ENCODE measurements at regions not wholly inside any gene's neighbourhood (a gene's known extent, or its start where the extent isn't known, plus 50 kb on each side); places are given as distances from the start of the nearest gene placed in this dataset.

DNA sequence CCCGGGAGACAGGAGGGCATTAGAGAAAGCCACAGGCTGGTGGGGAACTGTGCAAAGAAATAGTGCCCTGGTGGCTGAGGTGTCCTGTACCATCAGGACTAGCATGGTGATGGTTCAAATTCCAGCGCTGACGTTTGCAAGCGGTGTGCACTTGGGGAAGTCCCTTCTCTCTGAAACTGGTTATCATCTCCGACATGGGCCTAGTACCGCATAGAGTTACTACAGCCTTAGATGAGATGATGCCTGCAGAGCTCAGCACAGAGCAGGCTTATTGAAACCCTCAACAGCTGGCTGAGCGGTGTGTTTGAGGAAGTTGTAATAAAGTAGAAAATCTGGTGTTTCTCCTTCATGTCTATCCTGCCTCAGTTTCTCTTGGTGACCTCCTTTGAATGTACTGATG is 136.7 kb upstream of the WSCD1 start:
- peaks cover 0 to 6% of the 10 kb centered on the region in 2 experiments; a peak in 1 of 4 replicates for H3K4me1 Mint-ChIP-seq
- peaks cover 0 to 4% of the 10 kb centered on the region in 2 experiments; a peak in 2 of 5 replicates for H3K9me3 Mint-ChIP-seq
- no peaks in the 10 kb centered on the region for H3K79me1 ChIP-seq (ENCODE audit: insufficient read depth, low read depth, low read length, poor library complexity, severe bottlenecking)
- no peak overlapping the region for H4K91ac ChIP-seq (ENCODE audit: insufficient read length, low read depth, low read length)
- H3K79me2 ChIP-seq (ENCODE audit: insufficient read depth, low read length) = no peaks in the 10 kb centered on the region
- no peak overlapping the region for H2BK5ac ChIP-seq (ENCODE audit: insufficient read length, low read length)
- H2BK12ac ChIP-seq (ENCODE audit: insufficient read length, low read depth, low read length) = no peak overlapping the region
- H3K4me3 Mint-ChIP-seq = no peak overlapping the region
- no peak overlapping the region for H3K14ac ChIP-seq (ENCODE audit: insufficient read depth, low read length)
- no peaks in the 10 kb centered on the region for H3K27me3 ChIP-seq (ENCODE audit: insufficient read depth, low read length)
- H3K18ac ChIP-seq (ENCODE audit: insufficient read length, low read depth, low read length) = no peak overlapping the region
- TF ChIP-seq, protein P1, sequence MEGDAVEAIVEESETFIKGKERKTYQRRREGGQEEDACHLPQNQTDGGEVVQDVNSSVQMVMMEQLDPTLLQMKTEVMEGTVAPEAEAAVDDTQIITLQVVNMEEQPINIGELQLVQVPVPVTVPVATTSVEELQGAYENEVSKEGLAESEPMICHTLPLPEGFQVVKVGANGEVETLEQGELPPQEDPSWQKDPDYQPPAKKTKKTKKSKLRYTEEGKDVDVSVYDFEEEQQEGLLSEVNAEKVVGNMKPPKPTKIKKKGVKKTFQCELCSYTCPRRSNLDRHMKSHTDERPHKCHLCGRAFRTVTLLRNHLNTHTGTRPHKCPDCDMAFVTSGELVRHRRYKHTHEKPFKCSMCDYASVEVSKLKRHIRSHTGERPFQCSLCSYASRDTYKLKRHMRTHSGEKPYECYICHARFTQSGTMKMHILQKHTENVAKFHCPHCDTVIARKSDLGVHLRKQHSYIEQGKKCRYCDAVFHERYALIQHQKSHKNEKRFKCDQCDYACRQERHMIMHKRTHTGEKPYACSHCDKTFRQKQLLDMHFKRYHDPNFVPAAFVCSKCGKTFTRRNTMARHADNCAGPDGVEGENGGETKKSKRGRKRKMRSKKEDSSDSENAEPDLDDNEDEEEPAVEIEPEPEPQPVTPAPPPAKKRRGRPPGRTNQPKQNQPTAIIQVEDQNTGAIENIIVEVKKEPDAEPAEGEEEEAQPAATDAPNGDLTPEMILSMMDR (conservative IDR thresholded peaks at IDR 0.05) = no peak
- no peak overlapping the region for H2AK5ac ChIP-seq (ENCODE audit: insufficient read length, low read length)
- no peak overlapping the region for H2BK120ac ChIP-seq (ENCODE audit: low read depth, low read length, poor library complexity, severe bottlenecking)
- no peaks in the 10 kb centered on the region for H4K20me1 ChIP-seq (ENCODE audit: control insufficient read depth, insufficient read depth, insufficient read length)
- no peak overlapping the region for H3K4me2 ChIP-seq (ENCODE audit: insufficient read depth, insufficient read length, low read length)
- H4K5ac ChIP-seq (ENCODE audit: insufficient read length, low read depth, low read length) = no peak overlapping the region
- no peaks in the 10 kb centered on the region for H3K27me3 Mint-ChIP-seq (ENCODE audit: low read depth)
- H3K23me2 ChIP-seq (ENCODE audit: insufficient read length, low read depth, low read length, poor library complexity, severe bottlenecking) = no peaks in the 10 kb centered on the region
- H3K56ac ChIP-seq (ENCODE audit: insufficient read length, low read depth, low read length) = no peak overlapping the region
- WGBS (ENCODE audit: extremely low coverage, insufficient read length, low lambda C conversion rate) = no CpG with 5 or more reads among the region's 7 CpGs
- H3K27ac ChIP-seq (ENCODE audit: insufficient read length, low read depth, low read length) = no peak overlapping the region
- no peak overlapping the region for H2AFZ ChIP-seq (ENCODE audit: low read length)
- no peak for DNase-seq
- H3K23ac ChIP-seq (ENCODE audit: insufficient read length, low read depth, low read length) = no peak overlapping the region
- no peak overlapping the region for H3K27ac Mint-ChIP-seq
- no peak overlapping the region for H2BK15ac ChIP-seq (ENCODE audit: low read depth, low read length)
- no peak overlapping the region for H2BK20ac ChIP-seq (ENCODE audit: low read depth, low read length, poor library complexity, severe bottlenecking)
- H3K9ac ChIP-seq (ENCODE audit: extremely low read depth, insufficient read length, low read length) = no peak overlapping the region
- no peaks in the 10 kb centered on the region for H3K4me1 ChIP-seq (ENCODE audit: insufficient read depth, low read length)
- no peaks in the 10 kb centered on the region for H3K36me3 Mint-ChIP-seq (ENCODE audit: insufficient read depth in 1 of 3, low read depth in 3 of 3)
- H3T11ph ChIP-seq (ENCODE audit: low read length) = no peak overlapping the region
- no peak overlapping the region for H4K8ac ChIP-seq (replicated peaks; ENCODE audit: insufficient read length, low read depth, low read length)
- no peaks in the 10 kb centered on the region for H3K9me3 ChIP-seq (ENCODE audit: control insufficient read depth, low read depth, low read length)
- no peak overlapping the region for H3K4ac ChIP-seq (ENCODE audit: low read depth, low read length)
